ENCODE measurements at regions not wholly inside any gene's neighbourhood (a gene's known extent, or its start where the extent isn't known, plus 50 kb on each side); places are given as distances from the start of the nearest gene placed in this dataset.

DNA sequence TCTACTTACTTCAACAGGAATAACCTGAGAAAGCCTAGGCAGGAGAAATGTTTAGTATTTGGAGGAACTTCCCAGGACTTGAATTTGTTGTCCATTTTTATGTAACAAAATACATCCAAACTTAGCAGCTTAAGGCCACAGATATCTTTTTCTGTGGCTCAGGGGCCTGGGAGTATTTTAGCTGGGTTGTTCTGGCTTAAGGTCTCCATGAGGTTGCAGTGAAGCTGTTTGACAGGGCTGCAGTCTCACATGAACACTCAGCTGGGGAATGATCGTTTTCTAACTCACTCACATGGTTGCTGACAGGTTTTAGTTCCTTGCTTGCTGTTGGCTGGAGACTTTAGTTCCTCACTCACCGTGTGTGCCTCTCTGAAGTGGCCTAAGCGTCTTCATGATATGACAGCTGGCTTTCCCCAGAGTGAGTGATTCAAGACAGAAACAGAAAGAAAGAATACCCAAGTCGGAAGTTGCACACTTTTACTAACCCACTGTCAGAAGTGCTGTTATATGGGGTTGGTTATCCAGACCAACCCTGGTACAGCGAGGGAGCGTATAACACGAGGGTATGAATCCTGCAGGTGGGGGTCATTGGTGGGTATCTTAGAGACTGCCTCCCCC lies 229.7 kb upstream of the TBL1XR1 start:
- TF ChIP-seq, protein P1, sequence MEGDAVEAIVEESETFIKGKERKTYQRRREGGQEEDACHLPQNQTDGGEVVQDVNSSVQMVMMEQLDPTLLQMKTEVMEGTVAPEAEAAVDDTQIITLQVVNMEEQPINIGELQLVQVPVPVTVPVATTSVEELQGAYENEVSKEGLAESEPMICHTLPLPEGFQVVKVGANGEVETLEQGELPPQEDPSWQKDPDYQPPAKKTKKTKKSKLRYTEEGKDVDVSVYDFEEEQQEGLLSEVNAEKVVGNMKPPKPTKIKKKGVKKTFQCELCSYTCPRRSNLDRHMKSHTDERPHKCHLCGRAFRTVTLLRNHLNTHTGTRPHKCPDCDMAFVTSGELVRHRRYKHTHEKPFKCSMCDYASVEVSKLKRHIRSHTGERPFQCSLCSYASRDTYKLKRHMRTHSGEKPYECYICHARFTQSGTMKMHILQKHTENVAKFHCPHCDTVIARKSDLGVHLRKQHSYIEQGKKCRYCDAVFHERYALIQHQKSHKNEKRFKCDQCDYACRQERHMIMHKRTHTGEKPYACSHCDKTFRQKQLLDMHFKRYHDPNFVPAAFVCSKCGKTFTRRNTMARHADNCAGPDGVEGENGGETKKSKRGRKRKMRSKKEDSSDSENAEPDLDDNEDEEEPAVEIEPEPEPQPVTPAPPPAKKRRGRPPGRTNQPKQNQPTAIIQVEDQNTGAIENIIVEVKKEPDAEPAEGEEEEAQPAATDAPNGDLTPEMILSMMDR (conservative IDR thresholded peaks at IDR 0.05; ENCODE audit: low read depth, low read length) = no peak
- TF ChIP-seq EZH2 (IDR thresholded peaks at IDR 0.05; ENCODE audit: low read length, unreplicated experiment) = no peak

All from PC-3 (cell line).